Endothelial cell of umbilical vein (primary cell): ENCODE measurements at regions not wholly inside any gene's neighbourhood (a gene's known extent, or its start where the extent isn't known, plus 50 kb on each side); places are given as distances from the start of the nearest gene placed in this dataset.

Experiments
- BruUV-seq: library from RNA; stranded (reverse); fragments of 400-500 nt; replicated peaks from 2 replicates; lab custom pipeline; 2021; lab: Mats Ljungman, UMichigan
- CTCF ChIA-PET: fragments of 300-600, 350-600 bp; sonication (Branson Sonifier 250); formaldehyde crosslinking; loops from one replicate; lab custom pipeline; 2021; ENCODE audit warnings: antibody characterized with exemption, inconsistent platforms; lab: Charles Lee
- POLR2A ChIA-PET: fragments of 300-600, 350-600 bp; sonication (Branson Sonifier 250); formaldehyde crosslinking; loops from one replicate; lab custom pipeline; 2021; ENCODE audit warnings: antibody characterized with exemption, inconsistent platforms; lab: Charles Lee
- DNase-seq: peaks from one replicate; pipeline ENCODE4 v3.0.0-alpha.2; 2011; ENCODE audit warnings: low read depth, low spot score
- FAIRE-seq: peaks from 2 replicates; lab custom pipeline; 2011; peaks lifted over from hg19 to GRCh38; lab: Jason Lieb, UNC
- H2AFZ ChIP-seq: 2 replicates; pipeline ENCODE4 v1.6.0; 2012; ENCODE audit warnings: low read depth, low read length, control low read depth, inconsistent platforms
- H3K27ac ChIP-seq: 2 replicates; pipeline ENCODE4 v1.5.1; 2011; ENCODE audit warnings: low read depth, mild to moderate bottlenecking, control low read depth, low read length, moderate library complexity; ENCODE audit not compliant: insufficient read depth
- H3K27me3 ChIP-seq, 2 experiments: 2 replicates each; pipeline versions ENCODE4 v1.6.0 to v1.6.1; 2011; ENCODE audit warnings: low read length in 2 of 2, mixed read lengths in 1 of 2; ENCODE audit not compliant: control insufficient read depth in 2 of 2, insufficient read depth in 2 of 2
- H3K36me3 ChIP-seq, 2 experiments: 2 replicates in 1 of 2; 3 replicates in 1 of 2; pipeline ENCODE4 v1.5.1; 2011; ENCODE audit warnings: low read length in 2 of 2, mild to moderate bottlenecking in 1 of 2, moderate library complexity in 1 of 2; ENCODE audit not compliant: control insufficient read depth in 2 of 2, insufficient read depth in 2 of 2; ENCODE audit errors: extremely low read depth in 1 of 2
- H3K4me1 ChIP-seq: 3 replicates; pipeline ENCODE4 v1.5.1; 2011; ENCODE audit warnings: mild to moderate bottlenecking, low read length; ENCODE audit not compliant: control insufficient read depth, insufficient read depth; ENCODE audit errors: extremely low read depth
- H3K4me2 ChIP-seq: 2 replicates; pipeline ENCODE4 v1.6.1; 2011; ENCODE audit warnings: low read length, control low read depth, mixed read lengths; ENCODE audit not compliant: insufficient read depth
- H3K4me3 ChIP-seq, 3 experiments: fragments of 200-600 bp in 1 of 3; sonication (generic), shearing (Covaris generic) in 1 of 3; replicated peaks in 1 of 3; 2 replicates each; pipeline ENCODE4 v1.5.1; 2011 to 2016; ENCODE audit warnings: control low read depth in 3 of 3, low read length in 3 of 3, mild to moderate bottlenecking in 2 of 3, inconsistent platforms in 1 of 3, low read depth in 1 of 3, moderate library complexity in 1 of 3; ENCODE audit not compliant: insufficient read depth in 1 of 3
- H3K79me2 ChIP-seq: 2 replicates; pipeline ENCODE4 v1.6.0; 2012; ENCODE audit warnings: low read length, inconsistent platforms; ENCODE audit not compliant: control insufficient read depth, insufficient read depth
- H3K9ac ChIP-seq: replicated peaks from 2 replicates; pipeline ENCODE3; 2011; ENCODE audit warnings: low read length, control low read depth; ENCODE audit not compliant: insufficient read depth; ENCODE audit errors: extremely low read depth
- H3K9me1 ChIP-seq: replicated peaks from 3 replicates; pipeline ENCODE4 v1.6.0; 2011; ENCODE audit warnings: mild to moderate bottlenecking, low read length; ENCODE audit not compliant: control insufficient read depth, insufficient read depth; ENCODE audit errors: extremely low read depth
- H3K9me3 ChIP-seq: replicated peaks from 2 replicates; pipeline ENCODE4 v1.5.1; 2012; ENCODE audit warnings: low read length, inconsistent platforms; ENCODE audit not compliant: control insufficient read depth, insufficient read depth
- H4K20me1 ChIP-seq: replicated peaks from 2 replicates; pipeline ENCODE3; 2011; ENCODE audit warnings: mild to moderate bottlenecking, low read length; ENCODE audit not compliant: control insufficient read depth, insufficient read depth; ENCODE audit errors: extremely low read depth
- EZH2 ChIP-seq: IDR thresholded peaks from 2 replicates; pipeline ENCODE4 v1.6.1; 2012; ENCODE audit warnings: borderline replicate concordance, low read depth, mild to moderate bottlenecking, moderate library complexity, low read length, inconsistent platforms; ENCODE audit not compliant: severe bottlenecking
- FOS ChIP-seq: IDR thresholded peaks from 2 replicates; pipeline ENCODE4 v1.6.1; 2011; ENCODE audit warnings: mild to moderate bottlenecking, low read length, moderate library complexity, borderline replicate concordance; ENCODE audit not compliant: insufficient read depth
- GATA2 ChIP-seq: IDR thresholded peaks from 2 replicates; pipeline ENCODE4 v1.7.0; 2011; ENCODE audit warnings: low read depth, mild to moderate bottlenecking, moderate library complexity, mixed read lengths, low read length; ENCODE audit not compliant: insufficient read length, insufficient read depth
- JUN ChIP-seq: IDR thresholded peaks from 2 replicates; pipeline ENCODE4 v1.6.1; 2011; ENCODE audit warnings: borderline replicate concordance, low read depth; ENCODE audit not compliant: insufficient read length, insufficient read depth
- MYC ChIP-seq: IDR thresholded peaks from one replicate; pipeline ENCODE4 v1.6.1; 2011; ENCODE audit warnings: mild to moderate bottlenecking, low read depth, low read length
- POLR2A ChIP-seq: IDR thresholded peaks from 2 replicates; pipeline ENCODE4 v1.6.1; 2012; ENCODE audit warnings: low read depth, mild to moderate bottlenecking, control low read depth, low read length
- POLR2AphosphoS5 ChIP-seq: IDR thresholded peaks from 2 replicates; pipeline ENCODE4 v1.6.1; 2012; ENCODE audit warnings: low read depth, mild to moderate bottlenecking, control low read depth, low read length, moderate library complexity; ENCODE audit not compliant: insufficient read depth
- dilution Hi-C: fragments of 300-500 bp; cut with MboI; formaldehyde crosslinking; loops from one replicate; pipeline ENCODE4 v1.15.0; 2019; ENCODE audit warnings: low sequenced_read_pairs; ENCODE audit not compliant: extremely low pct_ligation_motif_present
- intact Hi-C: fragments of 100-400 bp; cut with micrococcal nuclease; formaldehyde crosslinking; loops from one replicate; pipeline ENCODE4 v1.10.0; 2022
- TF ChIP-seq, protein P1 (sequence below): IDR thresholded peaks from 2 replicates; pipeline ENCODE4 v1.6.1; 2011; ENCODE audit not compliant: insufficient read depth, insufficient read length
- TF ChIP-seq, protein P2 (sequence below), 2 donors: IDR thresholded peaks; 1 replicate in 1 of 2; 2 replicates in 1 of 2; pipeline ENCODE4 v1.5.1; 2011; ENCODE audit warnings: low read length in 2 of 2, mild to moderate bottlenecking in 2 of 2, moderate library complexity in 2 of 2, control low read depth in 1 of 2, inconsistent platforms in 1 of 2, low read depth in 1 of 2; ENCODE audit not compliant: insufficient read depth in 1 of 2; ENCODE audit errors: extremely low read depth in 1 of 2

DNA sequence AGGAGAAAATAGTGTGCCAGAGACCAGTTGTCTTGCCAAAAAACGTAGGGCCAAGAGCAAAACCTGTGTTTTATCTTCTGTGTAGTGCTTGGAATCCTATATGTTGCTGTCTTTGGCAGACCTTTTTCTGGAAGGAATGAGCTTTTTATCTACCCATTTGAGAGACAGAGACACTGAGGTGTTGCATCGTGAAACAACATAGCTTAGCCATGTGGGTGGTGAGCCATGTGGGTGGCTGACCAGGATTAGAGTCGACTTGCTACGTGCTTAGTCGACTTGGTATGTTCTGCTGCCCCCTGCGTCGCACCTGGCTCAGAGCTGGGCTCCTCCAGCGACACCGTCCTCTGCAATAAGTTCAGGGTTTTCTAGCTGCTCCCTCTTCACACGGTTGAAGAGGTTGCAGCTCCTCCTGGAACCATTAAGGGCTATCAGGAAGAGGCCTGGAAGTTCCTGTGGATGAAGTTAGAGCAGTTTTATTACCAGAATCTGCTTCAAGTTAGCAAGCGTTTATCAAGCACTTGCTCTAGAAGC lies 175.8 kb downstream of the SH2D4B start:
- Histone ChIP-seq H3K9me1 (no peaks in the 10 kb centered on the region), H3K4me1 (no peaks in the 10 kb centered on the region), H2AFZ (no peak overlapping the region), H3K4me2 (no peak overlapping the region), H3K27ac (no peak overlapping the region), H4K20me1 (no peaks in the 10 kb centered on the region), H3K9me3 (no peaks in the 10 kb centered on the region), H3K36me3 (no peaks in the 10 kb centered on the region), H3K4me3 (no peak overlapping the region), H3K27me3 (peaks cover 0 to 2% of the 10 kb centered on the region in 2 experiments), H3K9ac (no peak overlapping the region), H3K79me2 (no peaks in the 10 kb centered on the region)
- no TSS peak for BruUV-seq
- TF ChIP-seq EZH2, result no peak
- TF ChIP-seq FOS, result no peak
- no peak for TF ChIP-seq MYC
- TF ChIP-seq, protein P1, sequence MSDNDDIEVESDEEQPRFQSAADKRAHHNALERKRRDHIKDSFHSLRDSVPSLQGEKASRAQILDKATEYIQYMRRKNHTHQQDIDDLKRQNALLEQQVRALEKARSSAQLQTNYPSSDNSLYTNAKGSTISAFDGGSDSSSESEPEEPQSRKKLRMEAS, result no peak
- no peak for TF ChIP-seq JUN
- TF ChIP-seq, protein P2, sequence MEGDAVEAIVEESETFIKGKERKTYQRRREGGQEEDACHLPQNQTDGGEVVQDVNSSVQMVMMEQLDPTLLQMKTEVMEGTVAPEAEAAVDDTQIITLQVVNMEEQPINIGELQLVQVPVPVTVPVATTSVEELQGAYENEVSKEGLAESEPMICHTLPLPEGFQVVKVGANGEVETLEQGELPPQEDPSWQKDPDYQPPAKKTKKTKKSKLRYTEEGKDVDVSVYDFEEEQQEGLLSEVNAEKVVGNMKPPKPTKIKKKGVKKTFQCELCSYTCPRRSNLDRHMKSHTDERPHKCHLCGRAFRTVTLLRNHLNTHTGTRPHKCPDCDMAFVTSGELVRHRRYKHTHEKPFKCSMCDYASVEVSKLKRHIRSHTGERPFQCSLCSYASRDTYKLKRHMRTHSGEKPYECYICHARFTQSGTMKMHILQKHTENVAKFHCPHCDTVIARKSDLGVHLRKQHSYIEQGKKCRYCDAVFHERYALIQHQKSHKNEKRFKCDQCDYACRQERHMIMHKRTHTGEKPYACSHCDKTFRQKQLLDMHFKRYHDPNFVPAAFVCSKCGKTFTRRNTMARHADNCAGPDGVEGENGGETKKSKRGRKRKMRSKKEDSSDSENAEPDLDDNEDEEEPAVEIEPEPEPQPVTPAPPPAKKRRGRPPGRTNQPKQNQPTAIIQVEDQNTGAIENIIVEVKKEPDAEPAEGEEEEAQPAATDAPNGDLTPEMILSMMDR (IDR thresholded peaks at IDR 0.05; ENCODE audit: extremely low read depth in 1 of 2, insufficient read depth in 1 of 2, low read depth in 1 of 2, low read length in 2 of 2), result no peak
- no peak for TF ChIP-seq POLR2A
- TF ChIP-seq POLR2AphosphoS5, result no peak
- no peak for TF ChIP-seq GATA2
- intact Hi-C loops, result no loop called here
- FAIRE-seq (no peak), DNase-seq (no peak)
- POLR2A ChIA-PET, result no interaction called here
- dilution Hi-C loops, result no loop called here
- CTCF ChIA-PET, result interaction anchor here (0.8 to 3.5 kb wide), 3 partner anchors 11 to 51 kb away, joined by 3 to 16 read pairs (median 3); no protein-coding TSS in a partner anchor
